HG02588 (cell line): ENCODE measurements at regions not wholly inside any gene's neighbourhood (a gene's known extent, or its start where the extent isn't known, plus 50 kb on each side); places are given as distances from the start of the nearest gene placed in this dataset.

Source experiments
- ATAC-seq: cut with Tn5 transposase; IDR thresholded peaks from one replicate; pipeline ENCODE4 v1.9.1; 2021; ENCODE audit warnings: mild to moderate bottlenecking, moderate library complexity; ENCODE audit not compliant: unreplicated experiment

DNA sequence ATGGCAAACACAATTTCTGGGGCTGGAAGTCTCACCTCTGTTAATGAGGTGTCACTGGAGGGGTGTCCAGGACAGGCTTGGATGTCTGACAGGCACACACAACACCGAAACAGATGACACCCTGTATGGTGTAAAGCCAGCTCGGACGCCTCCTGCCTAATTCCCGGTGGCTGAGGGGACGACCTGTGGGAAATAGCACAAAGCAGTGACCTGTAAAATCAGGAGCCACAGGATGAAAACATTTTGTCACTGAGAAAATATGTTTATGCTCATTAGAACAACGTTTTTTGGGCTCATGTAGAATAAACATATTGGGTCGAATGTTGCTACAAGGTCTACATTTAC is 285.0 kb upstream of the RTL1 start:
- no peak for ATAC-seq

- no peak for ATAC-seq
Measured at GRCh38 chr14:101189266-101189665, 285.7 kb upstream of the RTL1 start.

DNA sequence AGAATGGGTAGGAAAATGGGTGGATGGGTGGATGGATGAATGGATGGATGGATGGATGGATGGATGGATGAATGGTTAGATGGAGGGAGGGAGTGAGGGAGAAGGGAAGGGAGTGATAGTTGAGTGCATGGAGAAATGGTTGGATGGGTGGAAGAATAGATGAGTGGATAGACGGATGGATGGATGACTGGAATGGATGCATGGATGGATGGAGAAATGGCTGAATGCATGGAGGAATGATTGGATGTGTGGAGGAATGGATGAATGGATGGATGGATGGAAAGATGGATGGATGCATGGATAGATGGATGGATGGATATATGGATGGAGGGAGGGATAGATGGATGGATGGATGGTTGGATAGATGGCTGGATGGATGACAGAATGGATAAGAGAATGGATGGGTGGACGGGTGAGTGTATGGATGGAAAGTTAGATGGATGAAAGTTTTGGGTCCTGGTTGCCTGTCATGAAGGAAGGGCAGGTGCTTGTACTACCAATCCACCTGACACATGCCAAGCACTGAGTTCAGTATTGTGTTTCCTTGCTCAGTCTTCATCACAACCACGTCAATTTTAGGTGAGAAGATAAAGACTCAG is 286.5 kb upstream of the RTL1 start:
- ATAC-seq, result no peak

- ATAC-seq, result no peak
Measured at GRCh38 chr14:101191101-101191720, 287.7 kb upstream of the RTL1 start.

DNA sequence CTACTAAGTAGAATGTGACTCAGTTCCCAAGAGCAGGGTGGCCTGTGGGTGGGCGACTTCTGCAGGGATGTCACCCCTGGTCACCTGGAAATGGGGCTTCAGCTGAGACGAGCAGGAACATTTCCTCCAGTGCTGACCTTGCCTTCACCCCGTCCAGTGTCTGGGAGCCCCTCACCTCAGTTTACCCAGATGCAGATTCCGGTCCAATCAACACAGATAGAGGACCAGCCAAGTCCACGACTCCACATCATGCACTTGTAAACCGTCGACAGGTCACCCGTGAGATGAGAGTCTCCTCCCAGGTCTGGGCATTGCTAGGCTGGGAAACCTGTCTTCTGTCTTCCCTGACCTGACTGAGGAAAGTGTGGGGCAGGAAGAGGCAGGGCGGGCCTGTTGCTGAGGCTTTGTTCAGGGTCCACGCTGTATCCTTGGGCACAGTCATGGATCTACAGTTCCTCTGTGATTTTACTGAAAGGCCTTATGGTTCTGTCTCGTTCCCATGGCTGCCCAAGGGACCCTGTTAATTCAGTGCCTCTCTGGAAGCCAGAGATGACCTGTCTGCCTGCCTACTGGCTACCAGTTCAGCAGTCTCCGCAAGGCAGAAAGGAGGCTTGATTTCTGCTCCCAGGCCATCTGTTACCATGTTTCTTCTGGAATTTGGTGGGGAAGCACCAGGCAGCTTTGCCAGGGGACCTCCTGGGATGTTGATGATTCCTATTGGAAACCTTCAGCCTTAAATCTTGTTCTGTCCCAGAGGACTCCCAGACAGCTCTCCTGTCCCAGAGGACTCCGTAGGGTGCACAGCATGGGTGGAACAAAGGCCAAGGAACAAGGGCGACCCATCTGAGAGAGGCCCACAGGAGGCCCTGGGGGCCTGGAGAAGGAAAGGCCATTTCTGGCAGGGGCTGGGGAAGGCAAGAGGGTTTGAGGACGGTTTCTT is 288.5 kb upstream of the RTL1 start:
- ATAC-seq, result no peak

DNA sequence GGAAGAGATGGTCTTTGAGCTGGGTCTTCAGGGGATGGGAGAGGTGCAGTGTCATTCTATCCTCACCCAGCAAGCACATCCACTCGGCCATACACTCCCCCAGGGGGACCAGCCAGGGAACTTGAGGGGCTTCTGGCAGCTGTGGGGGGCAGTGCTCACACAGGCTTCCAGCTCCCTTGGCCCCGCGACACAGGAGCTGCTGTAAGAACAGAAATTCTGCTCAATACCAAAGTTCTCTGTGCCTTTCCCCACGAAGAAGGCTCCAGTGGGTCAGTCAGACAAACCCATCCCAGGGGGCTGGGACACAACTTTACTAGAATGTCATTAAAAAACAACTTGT is 289.1 kb upstream of the RTL1 start:
- ATAC-seq, result no peak

DNA sequence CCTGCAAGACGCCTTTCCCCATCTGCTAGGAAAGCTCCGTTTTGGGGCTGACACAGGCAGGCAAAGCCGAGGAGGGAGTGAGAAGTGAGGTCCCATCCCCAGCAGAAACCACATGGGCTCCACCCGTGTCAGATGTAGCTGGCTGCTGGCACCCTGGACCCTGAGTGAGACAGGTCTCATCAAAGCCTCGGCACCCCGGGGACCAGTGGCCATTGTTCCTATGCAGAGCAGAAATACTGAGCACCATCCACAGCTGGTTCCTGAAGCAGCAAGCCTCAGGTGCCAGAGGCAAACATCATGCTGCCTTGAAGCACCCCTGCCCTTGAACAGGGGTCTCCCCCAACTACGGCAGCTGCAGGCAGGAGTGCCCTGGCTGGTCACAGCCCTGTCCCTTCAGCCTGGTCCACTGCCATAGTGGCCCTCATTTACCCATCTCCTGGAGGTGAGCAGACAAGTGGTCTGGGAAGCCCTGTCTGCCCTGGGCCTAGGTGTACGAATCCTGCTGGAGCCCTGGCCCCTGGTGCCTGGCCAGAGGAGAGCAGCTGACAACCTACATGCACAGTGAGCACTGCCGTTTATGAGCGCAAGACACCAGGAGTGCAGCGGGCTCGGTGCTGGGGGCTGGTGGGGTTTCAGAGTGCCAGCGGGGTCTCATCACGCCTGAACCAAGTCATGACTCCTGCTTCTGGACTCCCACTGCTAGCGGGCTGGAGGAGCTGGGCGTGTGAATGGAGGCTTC is 289.8 kb upstream of the RTL1 start:
- ATAC-seq, result no peak

GRCh38 chr14:101193845-101194372 is 290.4 kb upstream of the RTL1 start:
- no peak for ATAC-seq

GRCh38 chr14:101194373-101195308 is 291.1 kb upstream of the RTL1 start:
- ATAC-seq, result no peak

DNA sequence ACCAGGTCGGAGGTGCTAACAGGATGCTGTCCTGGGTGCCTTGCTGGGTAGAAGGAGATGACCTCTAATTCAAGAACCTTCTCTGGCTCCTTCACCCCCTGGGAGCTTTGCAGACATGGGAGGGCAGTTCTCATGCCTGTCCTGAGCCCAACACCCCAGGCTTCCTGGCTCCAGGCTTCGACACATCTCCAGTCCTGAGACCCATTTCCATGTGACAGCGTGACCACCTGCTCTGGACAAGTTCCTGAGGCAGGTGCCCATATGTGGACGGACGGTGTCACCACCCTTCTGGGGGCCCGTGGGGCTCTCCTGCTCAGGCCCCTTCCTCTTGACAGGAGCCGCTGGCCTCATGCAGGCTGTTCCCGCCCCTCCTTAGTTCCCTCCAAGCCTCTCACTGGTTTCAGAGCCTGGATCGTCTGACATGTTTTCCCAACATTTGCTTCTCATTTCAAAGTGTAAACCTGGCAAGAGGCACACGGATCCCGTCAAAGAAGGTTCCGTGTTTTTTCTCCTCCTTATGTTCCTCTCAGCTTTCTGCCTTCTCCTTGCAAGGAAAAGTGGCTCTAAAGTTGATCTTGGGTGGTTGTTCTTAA is 291.9 kb upstream of the RTL1 start:
- ATAC-seq, result no peak

GRCh38 chr14:101196051-101196712 is 292.7 kb upstream of the RTL1 start:
- ATAC-seq, result no peak

DNA sequence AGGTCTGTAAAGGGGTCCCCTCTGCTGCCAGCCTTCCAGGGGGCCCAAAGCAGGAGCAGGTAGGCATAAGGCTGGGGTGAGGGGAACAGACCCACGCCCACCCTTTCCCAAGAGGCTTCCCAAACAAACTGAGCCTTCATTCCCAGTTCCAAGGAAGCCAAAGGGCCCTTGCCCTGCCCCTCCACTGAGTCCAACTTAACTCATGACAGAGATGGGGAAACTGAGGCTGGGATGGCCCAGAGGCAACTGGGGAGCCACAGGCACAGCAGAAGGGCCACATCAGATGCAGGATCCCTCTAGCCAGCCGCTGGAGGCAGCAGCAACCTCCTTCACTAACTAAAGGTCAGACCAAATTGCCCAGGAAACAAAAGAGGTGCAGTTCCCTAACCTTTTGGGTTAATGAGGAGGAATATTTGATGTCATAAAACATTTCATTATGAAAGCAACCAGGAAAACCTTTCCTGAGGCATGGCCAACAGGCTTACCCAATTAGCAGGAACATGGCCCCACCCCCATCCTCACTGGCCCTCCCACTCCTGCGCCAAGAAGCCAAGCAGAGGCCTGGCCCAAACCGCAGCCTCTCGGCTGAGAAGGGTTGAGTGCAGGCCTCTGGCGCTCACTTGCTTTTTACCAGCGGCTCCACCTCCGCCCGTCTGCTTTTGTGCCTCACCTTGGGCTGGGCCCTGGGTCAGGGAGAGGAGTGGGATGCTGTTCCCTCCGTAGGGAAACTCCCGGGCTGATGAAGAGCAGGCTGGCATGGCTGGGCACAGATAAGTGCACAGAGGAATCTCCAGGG is 293.5 kb upstream of the RTL1 start:
- no peak for ATAC-seq

- no peak for ATAC-seq
Measured at GRCh38 chr14:101197595-101198397, 294.3 kb upstream of the RTL1 start.

DNA sequence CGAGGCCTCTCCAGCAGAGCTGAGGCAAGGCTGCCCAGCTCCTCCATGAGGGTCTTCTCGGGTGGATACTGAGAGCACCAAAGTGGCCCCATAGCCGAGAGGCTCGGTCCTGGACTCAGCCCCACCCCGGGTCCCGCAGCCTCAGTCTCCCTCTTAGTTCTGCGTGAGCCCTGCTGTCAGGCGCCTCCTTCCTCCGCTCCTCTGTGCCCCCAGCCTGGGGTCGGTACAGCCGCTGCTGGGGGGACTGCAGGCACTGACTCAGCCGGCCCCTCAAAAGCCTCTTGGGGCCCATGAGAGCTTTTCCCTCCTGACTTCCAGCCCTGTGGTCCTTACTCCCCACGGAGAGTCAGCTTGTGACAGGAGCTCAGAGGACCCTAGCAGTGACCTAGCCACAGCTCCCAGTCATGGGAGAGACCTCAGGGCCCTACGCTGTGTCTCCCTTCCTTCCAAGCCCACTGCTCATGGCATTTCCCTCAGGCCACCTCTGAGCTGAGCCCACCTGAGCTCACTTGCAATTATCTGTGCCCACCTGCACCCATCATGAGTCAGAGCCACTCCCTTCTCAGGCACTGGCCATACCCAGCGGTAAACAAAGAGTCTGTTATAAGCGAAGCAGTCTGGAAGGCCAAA is 295.0 kb upstream of the RTL1 start:
- no peak for ATAC-seq

DNA sequence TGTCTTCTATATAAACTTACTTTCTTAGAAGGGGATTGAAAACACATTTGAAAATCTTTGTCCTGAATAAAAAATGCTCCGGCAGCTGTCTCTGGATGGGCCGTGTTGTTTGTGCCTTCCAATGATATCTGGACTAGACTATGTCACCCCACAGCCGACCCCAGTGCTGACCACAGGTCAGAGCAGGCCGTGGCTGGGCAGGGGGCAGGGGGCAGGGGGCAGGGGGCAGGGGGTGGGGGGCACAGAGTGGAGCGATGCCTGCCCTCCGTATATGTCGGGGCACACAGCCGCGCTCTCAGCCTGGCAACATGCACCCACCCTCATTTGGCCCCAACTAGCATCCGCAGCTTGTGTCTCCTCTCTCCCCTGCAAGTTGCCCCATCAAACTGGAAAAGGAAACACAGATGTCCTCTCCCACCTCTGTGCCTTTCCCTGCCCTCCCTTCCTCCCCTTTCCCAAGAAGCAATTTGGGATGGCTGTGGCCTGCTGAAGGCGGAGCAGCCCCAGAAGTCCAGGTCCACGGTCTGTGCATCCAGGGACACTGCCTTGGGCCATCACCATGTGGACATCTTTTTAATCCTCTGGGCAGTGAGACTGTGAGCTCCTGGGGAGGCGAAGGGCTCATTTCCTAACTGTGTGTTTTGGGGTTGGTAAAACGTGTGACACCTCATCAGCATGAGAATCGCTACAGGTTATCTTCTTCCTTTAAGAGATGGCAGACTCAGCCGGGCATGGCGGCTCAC is 295.7 kb upstream of the RTL1 start:
- no peak for ATAC-seq

- ATAC-seq, result no peak
Measured at GRCh38 chr14:101200008-101200649, 296.6 kb upstream of the RTL1 start.
